GM23338 (cell line): ENCODE measurements at regions not wholly inside any gene's neighbourhood (a gene's known extent, or its start where the extent isn't known, plus 50 kb on each side); places are given as distances from the start of the nearest gene placed in this dataset.

Experiments used
- ATAC-seq: fragments of 200-7000 bp; cut with Tn5 transposase; 3 replicates; pipeline ENCODE4 v1.9.1; 2020
- DNase-seq: peaks from one replicate; pipeline ENCODE4 v3.0.0-alpha.2; 2015; ENCODE audit warnings: low spot score
- H2AFZ ChIP-seq: fragments of 200-600 bp; sonication (generic); 2 replicates; pipeline ENCODE4 v1.8.0; 2016; ENCODE audit warnings: antibody characterized with exemption, mild to moderate bottlenecking, moderate library complexity
- H3F3A ChIP-seq: fragments of 200-600 bp; sonication (generic); replicated peaks from 2 replicates; pipeline ENCODE4 v1.8.0; 2017; ENCODE audit warnings: antibody characterized with exemption, mixed run types, low read depth
- H3K27ac ChIP-seq: fragments of 200-600 bp; sonication (generic); 2 replicates; pipeline ENCODE4 v1.6.1; 2016; ENCODE audit warnings: low read depth
- H3K27me3 ChIP-seq: fragments of 200-600 bp; sonication (generic); 2 replicates; pipeline ENCODE4 v1.8.0; 2016; ENCODE audit warnings: mild to moderate bottlenecking, mixed run types, moderate library complexity; ENCODE audit not compliant: insufficient read depth
- H3K36me3 ChIP-seq: fragments of 200-600 bp; sonication (generic); 2 replicates; pipeline ENCODE4 v1.8.0; 2016; ENCODE audit warnings: mild to moderate bottlenecking; ENCODE audit not compliant: insufficient read depth
- H3K4me1 ChIP-seq: fragments of 200-600 bp; sonication (generic); 2 replicates; pipeline ENCODE4 v1.8.0; 2016; ENCODE audit warnings: mild to moderate bottlenecking, moderate library complexity; ENCODE audit not compliant: insufficient read depth
- H3K4me2 ChIP-seq: fragments of 200-600 bp; sonication (generic); 2 replicates; pipeline ENCODE4 v1.7.1; 2017; ENCODE audit warnings: mixed run types
- H3K4me3 ChIP-seq: fragments of 200-600 bp; sonication (generic); 2 replicates; pipeline ENCODE4 v1.6.1; 2016; ENCODE audit warnings: mixed run types
- H3K79me2 ChIP-seq: fragments of 200-600 bp; sonication (generic); replicated peaks from 2 replicates; pipeline ENCODE4 v1.8.0; 2017; ENCODE audit warnings: mild to moderate bottlenecking; ENCODE audit not compliant: insufficient read depth
- H3K9me2 ChIP-seq: fragments of 200-600 bp; sonication (generic); 2 replicates; pipeline ENCODE4 v1.8.0; 2017; ENCODE audit not compliant: insufficient read depth
- H4K20me1 ChIP-seq: fragments of 200-600 bp; sonication (generic); replicated peaks from 2 replicates; pipeline ENCODE4 v1.8.0; 2017; ENCODE audit warnings: mild to moderate bottlenecking; ENCODE audit not compliant: insufficient read depth
- H3K27ac Mint-ChIP-seq: 2 replicates; pipeline ENCODE4 v1.8.0; 2020; ENCODE audit warnings: inconsistent platforms, mild to moderate bottlenecking, moderate library complexity, mixed read lengths
- H3K27me3 Mint-ChIP-seq: 3 replicates; pipeline ENCODE4 v1.8.0; 2022; ENCODE audit warnings: low read depth, mild to moderate bottlenecking, moderate library complexity, mixed read lengths, inconsistent platforms; ENCODE audit not compliant: insufficient read depth, poor library complexity
- H3K36me3 Mint-ChIP-seq: 3 replicates; pipeline ENCODE4 v1.8.0; 2021; ENCODE audit warnings: low read depth, mild to moderate bottlenecking, inconsistent platforms, moderate library complexity, mixed read lengths
- H3K4me1 Mint-ChIP-seq: 3 replicates; pipeline ENCODE4 v1.8.0; 2020; ENCODE audit warnings: mild to moderate bottlenecking, inconsistent platforms, mixed read lengths
- H3K4me3 Mint-ChIP-seq: 3 replicates; pipeline ENCODE4 v1.8.0; 2021; ENCODE audit warnings: moderate library complexity, mild to moderate bottlenecking, inconsistent platforms, mixed read lengths
- H3K9me3 Mint-ChIP-seq: 3 replicates; pipeline ENCODE4 v1.8.0; 2020; ENCODE audit warnings: moderate library complexity, mild to moderate bottlenecking, inconsistent platforms, mixed read lengths
- CREB1 ChIP-seq: fragments of 250-450 bp; sonication (Bioruptor Pico); IDR thresholded peaks from 2 replicates; pipeline ENCODE4 v1.5.0; 2020; ENCODE audit warnings: low read depth, mild to moderate bottlenecking, moderate library complexity
- CTCF ChIP-seq, 2 experiments: fragments of 200-600 bp in 1 of 2; sonication (generic) in 1 of 2; conservative IDR thresholded peaks; 2 replicates each; pipeline versions ENCODE4 v1.5.1 to v1.6.1; 2016 to 2017; ENCODE audit warnings: antibody characterized with exemption in 2 of 2, low read depth in 2 of 2, mild to moderate bottlenecking in 2 of 2, moderate library complexity in 1 of 2
- EZH2 ChIP-seq: fragments of 200-600 bp; sonication (generic); IDR thresholded peaks from one replicate; pipeline ENCODE4 v1.8.0; 2017; ENCODE audit warnings: antibody characterized with exemption, mild to moderate bottlenecking, low read depth; ENCODE audit not compliant: unreplicated experiment
- EZH2phosphoT487 ChIP-seq: fragments of 200-600 bp; sonication (generic); IDR thresholded peaks from one replicate; pipeline ENCODE4 v1.8.1; 2018; ENCODE audit warnings: antibody characterized with exemption; ENCODE audit not compliant: unreplicated experiment
- JUNB ChIP-seq: IDR thresholded peaks from one replicate; pipeline ENCODE4 v1.6.1; 2016; ENCODE audit warnings: antibody characterized with exemption; ENCODE audit not compliant: unreplicated experiment
- NANOG ChIP-seq: IDR thresholded peaks from 2 replicates; pipeline ENCODE4 v1.6.1; 2016; ENCODE audit warnings: antibody characterized with exemption, borderline replicate concordance
- POLR2AphosphoS5 ChIP-seq: IDR thresholded peaks from 2 replicates; pipeline ENCODE4 v1.6.1; 2016; ENCODE audit warnings: antibody characterized with exemption, low read depth
- REST ChIP-seq: IDR thresholded peaks from one replicate; pipeline ENCODE4 v1.6.1; 2018; ENCODE audit warnings: antibody characterized with exemption; ENCODE audit not compliant: unreplicated experiment
- STAT1 ChIP-seq: IDR thresholded peaks from one replicate; pipeline ENCODE4 v1.6.1; 2016; ENCODE audit warnings: antibody characterized with exemption; ENCODE audit not compliant: unreplicated experiment
- ZNF114 ChIP-seq: fragments of 250-450 bp; sonication (Bioruptor Pico); IDR thresholded peaks from 2 replicates; pipeline ENCODE4 v1.5.0; 2020; ENCODE audit warnings: mild to moderate bottlenecking, moderate library complexity
- ZNF331 ChIP-seq: fragments of 250-450 bp; sonication (Bioruptor Pico); IDR thresholded peaks from 2 replicates; pipeline ENCODE4 v1.5.0; 2020; ENCODE audit warnings: low read depth, mild to moderate bottlenecking, moderate library complexity
- TF ChIP-seq, protein P1 (sequence below): fragments of 250-450 bp; sonication (Bioruptor Pico); IDR thresholded peaks from 2 replicates; pipeline ENCODE4 v1.5.0; 2020; ENCODE audit warnings: mild to moderate bottlenecking, moderate library complexity
- TF ChIP-seq, protein P2 (sequence below): IDR thresholded peaks from 2 replicates; pipeline ENCODE4 v1.6.1; 2016; ENCODE audit warnings: antibody characterized with exemption

GRCh38 chr1:29774355-29774754 is 538.0 kb downstream of the PTPRU start:
- Histone ChIP-seq H3K27ac (no peak overlapping the region), H3K4me3 (no peak overlapping the region), H2AFZ (no peak overlapping the region), H3K27me3 (no peaks in the 10 kb centered on the region), H3K9me2 (no peaks in the 10 kb centered on the region), H3F3A (no peaks in the 10 kb centered on the region), H3K4me1 (no peaks in the 10 kb centered on the region), H3K36me3 (no peaks in the 10 kb centered on the region), H3K79me2 (no peaks in the 10 kb centered on the region), H3K4me2 (no peak overlapping the region), H4K20me1 (no peaks in the 10 kb centered on the region)
- peaks cover 11% of the 10 kb centered on the region for H3K9me3 Mint-ChIP-seq
- H3K4me3 Mint-ChIP-seq: no peak overlapping the region
- no peaks in the 10 kb centered on the region; the same call in 2 of the 3 replicates for H3K36me3 Mint-ChIP-seq
- no peak for DNase-seq
- no peaks in the 10 kb centered on the region for H3K4me1 Mint-ChIP-seq
- ATAC-seq: no peak
- no peak for TF ChIP-seq EZH2
- TF ChIP-seq POLR2AphosphoS5: no peak
- no peak for TF ChIP-seq ZNF114
- TF ChIP-seq STAT1: no peak
- TF ChIP-seq EZH2phosphoT487: no peak
- TF ChIP-seq CREB1 (CRISPR knock-in tag): no peak
- TF ChIP-seq ZNF331 (CRISPR knock-in tag): no peak
- TF ChIP-seq REST: no peak
- TF ChIP-seq, protein P1, sequence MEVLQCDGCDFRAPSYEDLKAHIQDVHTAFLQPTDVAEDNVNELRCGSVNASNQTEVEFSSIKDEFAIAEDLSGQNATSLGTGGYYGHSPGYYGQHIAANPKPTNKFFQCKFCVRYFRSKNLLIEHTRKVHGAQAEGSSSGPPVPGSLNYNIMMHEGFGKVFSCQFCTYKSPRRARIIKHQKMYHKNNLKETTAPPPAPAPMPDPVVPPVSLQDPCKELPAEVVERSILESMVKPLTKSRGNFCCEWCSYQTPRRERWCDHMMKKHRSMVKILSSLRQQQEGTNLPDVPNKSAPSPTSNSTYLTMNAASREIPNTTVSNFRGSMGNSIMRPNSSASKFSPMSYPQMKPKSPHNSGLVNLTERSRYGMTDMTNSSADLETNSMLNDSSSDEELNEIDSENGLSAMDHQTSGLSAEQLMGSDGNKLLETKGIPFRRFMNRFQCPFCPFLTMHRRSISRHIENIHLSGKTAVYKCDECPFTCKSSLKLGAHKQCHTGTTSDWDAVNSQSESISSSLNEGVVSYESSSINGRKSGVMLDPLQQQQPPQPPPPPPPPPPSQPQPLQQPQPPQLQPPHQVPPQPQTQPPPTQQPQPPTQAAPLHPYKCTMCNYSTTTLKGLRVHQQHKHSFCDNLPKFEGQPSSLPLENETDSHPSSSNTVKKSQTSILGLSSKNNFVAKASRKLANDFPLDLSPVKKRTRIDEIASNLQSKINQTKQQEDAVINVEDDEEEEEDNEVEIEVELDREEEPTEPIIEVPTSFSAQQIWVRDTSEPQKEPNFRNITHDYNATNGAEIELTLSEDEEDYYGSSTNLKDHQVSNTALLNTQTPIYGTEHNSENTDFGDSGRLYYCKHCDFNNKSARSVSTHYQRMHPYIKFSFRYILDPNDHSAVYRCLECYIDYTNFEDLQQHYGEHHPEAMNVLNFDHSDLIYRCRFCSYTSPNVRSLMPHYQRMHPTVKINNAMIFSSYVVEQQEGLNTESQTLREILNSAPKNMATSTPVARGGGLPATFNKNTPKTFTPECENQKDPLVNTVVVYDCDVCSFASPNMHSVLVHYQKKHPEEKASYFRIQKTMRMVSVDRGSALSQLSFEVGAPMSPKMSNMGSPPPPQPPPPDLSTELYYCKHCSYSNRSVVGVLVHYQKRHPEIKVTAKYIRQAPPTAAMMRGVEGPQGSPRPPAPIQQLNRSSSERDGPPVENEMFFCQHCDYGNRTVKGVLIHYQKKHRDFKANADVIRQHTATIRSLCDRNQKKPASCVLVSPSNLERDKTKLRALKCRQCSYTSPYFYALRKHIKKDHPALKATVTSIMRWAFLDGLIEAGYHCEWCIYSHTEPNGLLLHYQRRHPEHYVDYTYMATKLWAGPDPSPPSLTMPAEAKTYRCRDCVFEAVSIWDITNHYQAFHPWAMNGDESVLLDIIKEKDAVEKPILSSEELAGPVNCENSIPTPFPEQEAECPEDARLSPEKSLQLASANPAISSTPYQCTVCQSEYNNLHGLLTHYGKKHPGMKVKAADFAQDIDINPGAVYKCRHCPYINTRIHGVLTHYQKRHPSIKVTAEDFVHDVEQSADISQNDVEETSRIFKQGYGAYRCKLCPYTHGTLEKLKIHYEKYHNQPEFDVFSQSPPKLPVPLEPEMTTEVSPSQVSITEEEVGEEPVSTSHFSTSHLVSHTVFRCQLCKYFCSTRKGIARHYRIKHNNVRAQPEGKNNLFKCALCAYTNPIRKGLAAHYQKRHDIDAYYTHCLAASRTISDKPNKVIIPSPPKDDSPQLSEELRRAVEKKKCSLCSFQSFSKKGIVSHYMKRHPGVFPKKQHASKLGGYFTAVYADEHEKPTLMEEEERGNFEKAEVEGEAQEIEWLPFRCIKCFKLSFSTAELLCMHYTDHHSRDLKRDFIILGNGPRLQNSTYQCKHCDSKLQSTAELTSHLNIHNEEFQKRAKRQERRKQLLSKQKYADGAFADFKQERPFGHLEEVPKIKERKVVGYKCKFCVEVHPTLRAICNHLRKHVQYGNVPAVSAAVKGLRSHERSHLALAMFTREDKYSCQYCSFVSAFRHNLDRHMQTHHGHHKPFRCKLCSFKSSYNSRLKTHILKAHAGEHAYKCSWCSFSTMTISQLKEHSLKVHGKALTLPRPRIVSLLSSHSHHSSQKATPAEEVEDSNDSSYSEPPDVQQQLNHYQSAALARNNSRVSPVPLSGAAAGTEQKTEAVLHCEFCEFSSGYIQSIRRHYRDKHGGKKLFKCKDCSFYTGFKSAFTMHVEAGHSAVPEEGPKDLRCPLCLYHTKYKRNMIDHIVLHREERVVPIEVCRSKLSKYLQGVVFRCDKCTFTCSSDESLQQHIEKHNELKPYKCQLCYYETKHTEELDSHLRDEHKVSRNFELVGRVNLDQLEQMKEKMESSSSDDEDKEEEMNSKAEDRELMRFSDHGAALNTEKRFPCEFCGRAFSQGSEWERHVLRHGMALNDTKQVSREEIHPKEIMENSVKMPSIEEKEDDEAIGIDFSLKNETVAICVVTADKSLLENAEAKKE (CRISPR knock-in tag): no peak
- TF ChIP-seq, protein P2, sequence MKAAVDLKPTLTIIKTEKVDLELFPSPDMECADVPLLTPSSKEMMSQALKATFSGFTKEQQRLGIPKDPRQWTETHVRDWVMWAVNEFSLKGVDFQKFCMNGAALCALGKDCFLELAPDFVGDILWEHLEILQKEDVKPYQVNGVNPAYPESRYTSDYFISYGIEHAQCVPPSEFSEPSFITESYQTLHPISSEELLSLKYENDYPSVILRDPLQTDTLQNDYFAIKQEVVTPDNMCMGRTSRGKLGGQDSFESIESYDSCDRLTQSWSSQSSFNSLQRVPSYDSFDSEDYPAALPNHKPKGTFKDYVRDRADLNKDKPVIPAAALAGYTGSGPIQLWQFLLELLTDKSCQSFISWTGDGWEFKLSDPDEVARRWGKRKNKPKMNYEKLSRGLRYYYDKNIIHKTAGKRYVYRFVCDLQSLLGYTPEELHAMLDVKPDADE: no peak
- TF ChIP-seq NANOG: no peak
- TF ChIP-seq JUNB: no peak
- no peak for TF ChIP-seq CTCF (conservative IDR thresholded peaks at IDR 0.05; ENCODE audit: low read depth in 2 of 2)
- no peak overlapping the region for H3K27ac Mint-ChIP-seq
- H3K27me3 Mint-ChIP-seq: no peaks in the 10 kb centered on the region
